ENCODE measurements at regions not wholly inside any gene's neighbourhood (a gene's known extent, or its start where the extent isn't known, plus 50 kb on each side); places are given as distances from the start of the nearest gene placed in this dataset.

GRCh38 chr3:152177757-152178156 is 91.0 kb upstream of the MBNL1 start:
- TF ChIP-seq HDGF (IDR thresholded peaks at IDR 0.05; ENCODE audit: borderline replicate concordance): no peak
- no peak for TF ChIP-seq ZNF384 (IDR thresholded peaks at IDR 0.05)
- TF ChIP-seq TARDBP (IDR thresholded peaks at IDR 0.05): no peak
- no peak for TF ChIP-seq SP1 (IDR thresholded peaks at IDR 0.05)
- no peak for TF ChIP-seq BHLHE40 (IDR thresholded peaks at IDR 0.05; ENCODE audit: borderline replicate concordance)
- TF ChIP-seq NFRKB (IDR thresholded peaks at IDR 0.05): no peak
- TF ChIP-seq ARNT (IDR thresholded peaks at IDR 0.05): no peak
- no peak for TF ChIP-seq ELF4 (IDR thresholded peaks at IDR 0.05)
- TF ChIP-seq FOXA1 (IDR thresholded peaks at IDR 0.05): no peak

All from HEK293T (cell line).